ENCODE measurements at regions not wholly inside any gene's neighbourhood (a gene's known extent, or its start where the extent isn't known, plus 50 kb on each side); places are given as distances from the start of the nearest gene placed in this dataset.

DNA sequence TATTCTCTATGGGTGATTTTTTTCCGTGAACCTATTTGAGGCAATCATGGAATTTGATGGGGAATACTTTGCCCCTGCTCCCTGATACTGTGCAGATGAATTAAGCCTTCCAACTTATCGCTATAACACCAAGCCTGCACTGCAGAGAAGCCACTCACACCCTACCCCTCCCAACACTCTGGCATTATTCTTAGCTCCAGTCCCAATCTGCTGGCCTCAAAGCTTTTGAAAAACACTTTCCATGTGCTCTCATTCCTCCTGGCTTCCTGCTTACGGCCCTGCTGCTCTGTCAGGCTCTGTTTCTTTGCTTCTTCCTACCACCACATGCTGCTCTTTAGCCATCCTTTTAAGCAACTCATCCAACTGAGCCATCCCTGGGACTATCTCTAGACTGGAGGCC, 327.8 kb upstream of the SLCO3A1 start:
- TF ChIP-seq, protein P1, sequence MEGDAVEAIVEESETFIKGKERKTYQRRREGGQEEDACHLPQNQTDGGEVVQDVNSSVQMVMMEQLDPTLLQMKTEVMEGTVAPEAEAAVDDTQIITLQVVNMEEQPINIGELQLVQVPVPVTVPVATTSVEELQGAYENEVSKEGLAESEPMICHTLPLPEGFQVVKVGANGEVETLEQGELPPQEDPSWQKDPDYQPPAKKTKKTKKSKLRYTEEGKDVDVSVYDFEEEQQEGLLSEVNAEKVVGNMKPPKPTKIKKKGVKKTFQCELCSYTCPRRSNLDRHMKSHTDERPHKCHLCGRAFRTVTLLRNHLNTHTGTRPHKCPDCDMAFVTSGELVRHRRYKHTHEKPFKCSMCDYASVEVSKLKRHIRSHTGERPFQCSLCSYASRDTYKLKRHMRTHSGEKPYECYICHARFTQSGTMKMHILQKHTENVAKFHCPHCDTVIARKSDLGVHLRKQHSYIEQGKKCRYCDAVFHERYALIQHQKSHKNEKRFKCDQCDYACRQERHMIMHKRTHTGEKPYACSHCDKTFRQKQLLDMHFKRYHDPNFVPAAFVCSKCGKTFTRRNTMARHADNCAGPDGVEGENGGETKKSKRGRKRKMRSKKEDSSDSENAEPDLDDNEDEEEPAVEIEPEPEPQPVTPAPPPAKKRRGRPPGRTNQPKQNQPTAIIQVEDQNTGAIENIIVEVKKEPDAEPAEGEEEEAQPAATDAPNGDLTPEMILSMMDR (IDR thresholded peaks at IDR 0.05): no peak
- DNase-seq (no peak), ATAC-seq (no peak)
- H3K4me3 ChIP-seq: no peak overlapping the region
- no peaks in the 10 kb centered on the region for H3K36me3 ChIP-seq
- intact Hi-C loops (cut with DNase I): no loop called here
- H3K9me3 ChIP-seq: no peaks in the 10 kb centered on the region
- peaks cover 4% of the 10 kb centered on the region for H3K27me3 ChIP-seq (ENCODE audit: low read depth)
- no peak overlapping the region for H3K27ac ChIP-seq
- H3K4me1 ChIP-seq: no peaks in the 10 kb centered on the region

GRCh38 chr15:91526424-91526823, 327.1 kb upstream of the SLCO3A1 start:
- no peaks in the 10 kb centered on the region for H3K36me3 ChIP-seq
- H3K4me3 ChIP-seq: no peak overlapping the region
- ATAC-seq (no peak), DNase-seq (no peak)
- H3K27ac ChIP-seq: no peak overlapping the region
- peaks cover 4% of the 10 kb centered on the region for H3K27me3 ChIP-seq (ENCODE audit: low read depth)
- H3K4me1 ChIP-seq: no peaks in the 10 kb centered on the region
- no peaks in the 10 kb centered on the region for H3K9me3 ChIP-seq
- intact Hi-C loops (cut with DNase I): no loop called here
- TF ChIP-seq, protein P1 (IDR thresholded peaks at IDR 0.05): no peak

GRCh38 chr15:91528801-91529200, 324.7 kb upstream of the SLCO3A1 start:
- Histone ChIP-seq H3K9me3 (no peaks in the 10 kb centered on the region), H3K4me1 (no peaks in the 10 kb centered on the region), H3K27me3 (ENCODE audit: low read depth) (peaks cover 4% of the 10 kb centered on the region), H3K36me3 (no peaks in the 10 kb centered on the region), H3K27ac (no peak overlapping the region), H3K4me3 (no peak overlapping the region)
- intact Hi-C loops (cut with DNase I): no loop called here
- TF ChIP-seq, protein P1 (IDR thresholded peaks at IDR 0.05): no peak
- ATAC-seq: peak in 1 of 2 donors; percentile 47
- DNase-seq: no peak

- H3K9me3 ChIP-seq: no peaks in the 10 kb centered on the region
- intact Hi-C loops (cut with DNase I): no loop called here
- H3K36me3 ChIP-seq: no peaks in the 10 kb centered on the region
- no peaks in the 10 kb centered on the region for H3K4me1 ChIP-seq
- no peak for DNase-seq
- H3K27me3 ChIP-seq (ENCODE audit: low read depth): peaks cover 4% of the 10 kb centered on the region
- no peak overlapping the region for H3K4me3 ChIP-seq
- TF ChIP-seq, protein P1 (IDR thresholded peaks at IDR 0.05): no peak
- no peak for ATAC-seq
- no peak overlapping the region for H3K27ac ChIP-seq
Measured at GRCh38 chr15:91529534-91529933, 324.0 kb upstream of the SLCO3A1 start.

GRCh38 chr15:91530279-91530678, 323.2 kb upstream of the SLCO3A1 start:
- H3K4me3 ChIP-seq: no peak overlapping the region
- intact Hi-C loops (cut with DNase I): no loop called here
- H3K9me3 ChIP-seq: no peaks in the 10 kb centered on the region
- TF ChIP-seq, protein P1 (IDR thresholded peaks at IDR 0.05): no peak
- H3K27ac ChIP-seq: no peak overlapping the region
- ATAC-seq (no peak), DNase-seq (no peak)
- H3K4me1 ChIP-seq: no peaks in the 10 kb centered on the region
- H3K36me3 ChIP-seq: no peaks in the 10 kb centered on the region
- peaks cover 4% of the 10 kb centered on the region for H3K27me3 ChIP-seq (ENCODE audit: low read depth)

Data from lower lobe of right lung (tissue), 2 donors.